ENCODE measurements at regions not wholly inside any gene's neighbourhood (a gene's known extent, or its start where the extent isn't known, plus 50 kb on each side); places are given as distances from the start of the nearest gene placed in this dataset.
A peak's percentile ranks its signal among the peaks of the same experiment; 100 is the strongest.
"Not testable (repeated sequence)": the region's sequence is repeated elsewhere in the genome, so short reads cannot be mapped to it uniquely, and the experiment has no call there.

- TF ChIP-seq, protein P1, sequence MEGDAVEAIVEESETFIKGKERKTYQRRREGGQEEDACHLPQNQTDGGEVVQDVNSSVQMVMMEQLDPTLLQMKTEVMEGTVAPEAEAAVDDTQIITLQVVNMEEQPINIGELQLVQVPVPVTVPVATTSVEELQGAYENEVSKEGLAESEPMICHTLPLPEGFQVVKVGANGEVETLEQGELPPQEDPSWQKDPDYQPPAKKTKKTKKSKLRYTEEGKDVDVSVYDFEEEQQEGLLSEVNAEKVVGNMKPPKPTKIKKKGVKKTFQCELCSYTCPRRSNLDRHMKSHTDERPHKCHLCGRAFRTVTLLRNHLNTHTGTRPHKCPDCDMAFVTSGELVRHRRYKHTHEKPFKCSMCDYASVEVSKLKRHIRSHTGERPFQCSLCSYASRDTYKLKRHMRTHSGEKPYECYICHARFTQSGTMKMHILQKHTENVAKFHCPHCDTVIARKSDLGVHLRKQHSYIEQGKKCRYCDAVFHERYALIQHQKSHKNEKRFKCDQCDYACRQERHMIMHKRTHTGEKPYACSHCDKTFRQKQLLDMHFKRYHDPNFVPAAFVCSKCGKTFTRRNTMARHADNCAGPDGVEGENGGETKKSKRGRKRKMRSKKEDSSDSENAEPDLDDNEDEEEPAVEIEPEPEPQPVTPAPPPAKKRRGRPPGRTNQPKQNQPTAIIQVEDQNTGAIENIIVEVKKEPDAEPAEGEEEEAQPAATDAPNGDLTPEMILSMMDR (IDR thresholded peaks at IDR 0.05; ENCODE audit: unreplicated experiment) = no peak
- no peak overlapping the region for H3K4me3 Mint-ChIP-seq
- no peak for DNase-seq (ENCODE audit: low spot score in 2 of 2, unreplicated experiment in 2 of 2)
- no peaks in the 10 kb centered on the region for H3K36me3 Mint-ChIP-seq
- no peaks in the 10 kb centered on the region for H3K9me3 Mint-ChIP-seq
- H3K27me3 Mint-ChIP-seq (ENCODE audit: low read depth) = no peaks in the 10 kb centered on the region
- peaks cover 2% of the 10 kb centered on the region for H3K4me1 Mint-ChIP-seq
- H3K27ac Mint-ChIP-seq = no peak overlapping the region
These were observed 905.3 kb upstream of the MDGA2 start for GRCh38 chr14:48580692-48581091.

DNA sequence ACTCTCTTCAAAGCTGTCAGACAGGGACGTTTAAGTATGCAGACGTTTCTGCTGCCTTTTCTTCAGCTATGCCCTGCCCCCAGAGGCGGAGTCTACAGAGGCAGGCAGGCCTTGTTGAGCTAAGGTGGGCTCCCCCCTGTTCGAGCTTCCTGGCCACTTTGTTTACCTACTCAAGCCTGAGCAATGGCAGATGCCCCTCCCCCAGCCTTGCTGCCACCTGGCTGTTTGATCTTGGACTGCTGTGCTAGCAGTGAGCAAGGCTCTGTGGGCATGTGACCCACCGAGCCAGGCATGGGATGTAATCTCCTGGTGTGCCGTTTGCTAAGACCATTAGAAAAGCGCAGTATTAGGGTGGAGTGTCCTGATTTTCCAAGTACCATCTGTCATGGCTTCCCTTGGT, 900.4 kb upstream of the MDGA2 start:
- no peak for DNase-seq (ENCODE audit: low spot score in 2 of 2, unreplicated experiment in 2 of 2)
- Mint-ChIP-seq H3K36me3 (peaks cover 6% of the 10 kb centered on the region), H3K4me1 (peaks cover 2% of the 10 kb centered on the region), H3K27ac (no peak overlapping the region), H3K27me3 (ENCODE audit: low read depth) (no peaks in the 10 kb centered on the region), H3K9me3 (peaks cover 33% of the 10 kb centered on the region), H3K4me3 (no peak overlapping the region)
- TF ChIP-seq, protein P1 (IDR thresholded peaks at IDR 0.05; ENCODE audit: unreplicated experiment) = no peak

DNA sequence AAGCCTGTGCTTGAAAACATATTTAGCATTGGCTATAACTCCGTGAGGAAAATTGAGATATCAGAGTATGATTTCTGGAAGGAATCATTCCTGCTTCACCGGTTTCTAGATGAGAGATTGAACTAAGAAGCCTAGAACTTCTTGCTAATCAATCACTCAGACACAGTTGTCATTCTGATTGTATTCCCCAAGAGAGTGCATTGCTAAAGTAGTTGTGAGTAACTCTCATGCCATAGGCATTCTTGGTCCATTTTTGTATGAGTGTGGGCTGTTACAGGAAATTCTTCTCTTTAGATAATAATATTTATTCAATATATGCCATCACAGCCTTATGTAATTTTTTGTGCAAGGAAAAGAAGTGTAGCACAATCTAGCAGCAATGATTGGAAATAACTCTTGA, 893.3 kb upstream of the MDGA2 start:
- no peaks in the 10 kb centered on the region for H3K27me3 Mint-ChIP-seq (ENCODE audit: low read depth)
- H3K36me3 Mint-ChIP-seq = peaks cover 8% of the 10 kb centered on the region
- H3K4me1 Mint-ChIP-seq = peaks cover 18% of the 10 kb centered on the region
- H3K9me3 Mint-ChIP-seq = peaks cover 26% of the 10 kb centered on the region
- peak overlapping the region; percentile 16 for H3K27ac Mint-ChIP-seq
- no peak for DNase-seq (ENCODE audit: low spot score in 2 of 2, unreplicated experiment in 2 of 2)
- H3K4me3 Mint-ChIP-seq = no peak overlapping the region
- TF ChIP-seq, protein P1 (IDR thresholded peaks at IDR 0.05; ENCODE audit: unreplicated experiment) = no peak

DNA sequence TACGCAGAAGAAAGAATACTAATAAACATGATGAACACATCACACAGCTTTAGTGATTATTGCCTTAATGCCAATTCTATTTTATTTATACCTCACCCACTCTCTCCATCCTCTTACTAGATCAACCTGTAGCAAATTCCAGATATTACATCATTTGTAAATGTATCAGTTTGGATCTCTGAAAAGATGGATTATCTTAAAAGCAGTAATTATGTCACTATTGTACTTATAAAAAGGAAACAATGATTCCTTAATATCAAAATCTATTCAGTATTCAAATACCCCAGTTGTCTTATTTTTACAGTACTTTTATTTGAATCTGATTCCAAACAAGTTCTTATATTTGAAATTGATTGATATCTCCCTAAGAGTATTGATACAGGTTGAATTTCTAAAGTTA, 892.8 kb upstream of the MDGA2 start:
- Mint-ChIP-seq H3K4me3 (no peak overlapping the region), H3K27ac (peak overlapping the region; percentile 16), H3K4me1 (peaks cover 18% of the 10 kb centered on the region), H3K27me3 (ENCODE audit: low read depth) (no peaks in the 10 kb centered on the region), H3K36me3 (peaks cover 10% of the 10 kb centered on the region), H3K9me3 (peaks cover 28% of the 10 kb centered on the region)
- no peak for DNase-seq (ENCODE audit: low spot score in 2 of 2, unreplicated experiment in 2 of 2)
- TF ChIP-seq, protein P1 (IDR thresholded peaks at IDR 0.05; ENCODE audit: unreplicated experiment) = no peak

DNA sequence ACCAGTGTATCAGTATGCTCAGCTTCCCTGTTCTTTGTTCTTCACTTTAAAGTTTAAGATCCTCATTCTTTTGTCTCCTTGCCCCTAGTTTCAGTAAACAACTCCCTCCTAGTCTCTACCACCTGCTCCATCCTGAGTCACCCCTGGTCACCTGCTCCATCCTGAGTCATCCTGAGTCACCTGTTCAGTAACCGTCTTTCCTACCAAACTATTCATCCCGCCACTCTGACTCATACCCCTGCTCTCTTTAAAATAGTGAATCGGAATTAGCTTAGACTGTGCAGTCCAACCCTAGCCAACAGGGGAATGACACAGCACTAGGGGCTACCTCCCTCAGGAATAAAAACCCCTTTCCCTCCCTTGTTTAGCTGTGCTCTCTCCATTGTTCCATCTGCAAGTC, 888.1 kb upstream of the MDGA2 start:
- Mint-ChIP-seq H3K4me3 (no peak overlapping the region), H3K36me3 (peaks cover 16% of the 10 kb centered on the region), H3K27me3 (ENCODE audit: low read depth) (no peaks in the 10 kb centered on the region), H3K27ac (no peak overlapping the region), H3K4me1 (peaks cover 25% of the 10 kb centered on the region), H3K9me3 (peaks cover 28% of the 10 kb centered on the region)
- TF ChIP-seq, protein P1 (IDR thresholded peaks at IDR 0.05; ENCODE audit: unreplicated experiment) = no peak
- DNase-seq (ENCODE audit: low spot score in 2 of 2, unreplicated experiment in 2 of 2) = no peak

DNA sequence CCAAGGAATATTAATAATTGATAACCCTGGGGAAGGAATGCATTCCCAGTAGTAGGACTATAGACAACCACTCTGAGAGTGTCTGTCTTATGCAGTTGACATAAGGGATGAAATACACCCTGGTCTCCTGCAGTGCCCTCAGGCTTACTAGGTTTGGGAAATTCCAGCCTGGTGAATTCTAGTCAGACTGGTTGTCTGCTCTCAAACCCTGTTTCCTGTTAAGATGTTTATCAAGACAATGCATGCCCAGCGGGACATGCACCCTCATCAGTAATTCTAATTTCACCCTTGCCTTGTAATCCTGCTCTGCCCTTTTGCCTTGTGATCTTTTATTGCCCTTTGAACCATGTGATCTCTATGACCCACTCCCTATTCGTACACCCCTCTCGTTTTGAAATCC, 886.0 kb upstream of the MDGA2 start:
- not testable (repeated sequence) for DNase-seq (ENCODE audit: low spot score in 2 of 2, unreplicated experiment in 2 of 2); H3K27me3 Mint-ChIP-seq (ENCODE audit: low read depth); H3K4me3 Mint-ChIP-seq
- peaks cover 34% of the 10 kb centered on the region for H3K9me3 Mint-ChIP-seq
- H3K36me3 Mint-ChIP-seq = peaks cover 16% of the 10 kb centered on the region
- peaks cover 15% of the 10 kb centered on the region for H3K4me1 Mint-ChIP-seq
- peak overlapping the region; percentile 62 for H3K27ac Mint-ChIP-seq
